ENCODE measurements at regions not wholly inside any gene's neighbourhood (a gene's known extent, or its start where the extent isn't known, plus 50 kb on each side); places are given as distances from the start of the nearest gene placed in this dataset.

DNA sequence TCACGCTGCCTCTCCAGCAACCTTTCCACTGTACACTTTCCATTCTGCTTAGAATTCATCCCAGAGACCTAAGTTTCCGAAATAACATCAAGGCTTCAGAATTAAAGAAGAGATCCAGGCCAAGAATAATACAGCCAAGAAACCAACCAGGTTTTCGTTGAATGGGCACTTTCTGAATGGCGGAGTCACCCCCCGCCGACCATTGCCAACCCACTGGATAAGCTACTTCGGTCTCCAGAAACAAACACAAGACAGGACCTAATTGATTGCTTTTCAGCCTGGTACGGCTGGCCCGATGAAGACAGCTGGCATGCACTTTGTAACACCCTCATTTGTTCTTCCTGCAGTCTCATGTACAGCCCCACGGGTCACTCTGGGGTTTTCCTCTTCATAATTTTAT lies 308.1 kb upstream of the ZFHX3 start:
- TF ChIP-seq LEF1 (IDR thresholded peaks at IDR 0.05; ENCODE audit: borderline replicate concordance) (no peak), ELF4 (IDR thresholded peaks at IDR 0.05) (no peak), FOXA1 (IDR thresholded peaks at IDR 0.05) (no peak), FOXK2 (IDR thresholded peaks at IDR 0.05) (no peak), PKNOX1 (IDR thresholded peaks at IDR 0.05) (no peak), SUZ12 (IDR thresholded peaks at IDR 0.05) (no peak)

Data from HEK293T (cell line).